Vagina (tissue), 2 donors: ENCODE measurements at regions not wholly inside any gene's neighbourhood (a gene's known extent, or its start where the extent isn't known, plus 50 kb on each side); places are given as distances from the start of the nearest gene placed in this dataset.

Experiments used
- DNase-seq, 2 donors: peaks; one replicate each; pipeline ENCODE4 v3.0.0-alpha.2; 2017; ENCODE audit errors: extremely low spot score in 2 of 2
- H3K27ac ChIP-seq: fragments of 200-600 bp; sonication (generic); one replicate; pipeline ENCODE4 v1.5.1; 2019
- H3K27me3 ChIP-seq: fragments of 200-600 bp; sonication (generic); one replicate; pipeline ENCODE4 v1.5.1; 2019
- H3K36me3 ChIP-seq, 2 donors: fragments of 200-600 bp; sonication (generic); one replicate each; pipeline ENCODE4 v1.5.1; 2017 to 2019
- H3K4me1 ChIP-seq: fragments of 200-600 bp; sonication (generic); one replicate; pipeline ENCODE4 v1.5.1; 2019
- H3K4me3 ChIP-seq, 2 donors: fragments of 200-600 bp; sonication (generic); 1 replicate in 1 of 2; 2 replicates in 1 of 2; pipeline ENCODE4 v1.5.1; 2016 to 2019
- H3K9me3 ChIP-seq: fragments of 200-600 bp; sonication (generic); one replicate; pipeline ENCODE4 v1.5.1; 2019
- POLR2A ChIP-seq, 2 donors: fragments of 450-650 bp; IDR thresholded peaks; one replicate each; pipeline ENCODE4 v1.6.1; 2017; ENCODE audit warnings: antibody characterized with exemption in 2 of 2, mild to moderate bottlenecking in 2 of 2, moderate library complexity in 2 of 2
- POLR2AphosphoS5 ChIP-seq, 2 donors: sonication (generic); formaldehyde crosslinking; IDR thresholded peaks; one replicate each; pipeline ENCODE4 v1.9.0; 2017; ENCODE audit warnings: antibody characterized with exemption in 2 of 2, mild to moderate bottlenecking in 2 of 2, low read depth in 1 of 2; ENCODE audit not compliant: insufficient read depth in 1 of 2
- intact Hi-C: fragments of 100-400 bp; cut with DNase I; formaldehyde crosslinking; loops from one replicate; pipeline ENCODE4 v1.15.1; 2023
- TF ChIP-seq, protein P1 (sequence below), 3 experiments: fragments of 450-650 bp in 2 of 3; fragments of 200-600 bp in 1 of 3; sonication (generic) in 1 of 3; IDR thresholded peaks; one replicate each; pipeline ENCODE4 v1.5.1; 2017 to 2019; ENCODE audit warnings: antibody characterized with exemption in 3 of 3, mild to moderate bottlenecking in 2 of 3, moderate library complexity in 2 of 3

GRCh38 chr6:149131891-149132290, 185.6 kb upstream of the TAB2 start:
- Histone ChIP-seq H3K9me3 (no peaks in the 10 kb centered on the region), H3K27ac (no peak overlapping the region), H3K4me3 (no peak overlapping the region), H3K4me1 (peaks cover 6% of the 10 kb centered on the region), H3K27me3 (no peaks in the 10 kb centered on the region), H3K36me3 (no peaks in the 10 kb centered on the region)
- intact Hi-C loops = no loop called here
- DNase-seq = no peak
- TF ChIP-seq POLR2AphosphoS5 (IDR thresholded peaks at IDR 0.05; ENCODE audit: insufficient read depth in 1 of 2, low read depth in 1 of 2) (no peak), POLR2A (IDR thresholded peaks at IDR 0.05) (no peak)
- TF ChIP-seq, protein P1, sequence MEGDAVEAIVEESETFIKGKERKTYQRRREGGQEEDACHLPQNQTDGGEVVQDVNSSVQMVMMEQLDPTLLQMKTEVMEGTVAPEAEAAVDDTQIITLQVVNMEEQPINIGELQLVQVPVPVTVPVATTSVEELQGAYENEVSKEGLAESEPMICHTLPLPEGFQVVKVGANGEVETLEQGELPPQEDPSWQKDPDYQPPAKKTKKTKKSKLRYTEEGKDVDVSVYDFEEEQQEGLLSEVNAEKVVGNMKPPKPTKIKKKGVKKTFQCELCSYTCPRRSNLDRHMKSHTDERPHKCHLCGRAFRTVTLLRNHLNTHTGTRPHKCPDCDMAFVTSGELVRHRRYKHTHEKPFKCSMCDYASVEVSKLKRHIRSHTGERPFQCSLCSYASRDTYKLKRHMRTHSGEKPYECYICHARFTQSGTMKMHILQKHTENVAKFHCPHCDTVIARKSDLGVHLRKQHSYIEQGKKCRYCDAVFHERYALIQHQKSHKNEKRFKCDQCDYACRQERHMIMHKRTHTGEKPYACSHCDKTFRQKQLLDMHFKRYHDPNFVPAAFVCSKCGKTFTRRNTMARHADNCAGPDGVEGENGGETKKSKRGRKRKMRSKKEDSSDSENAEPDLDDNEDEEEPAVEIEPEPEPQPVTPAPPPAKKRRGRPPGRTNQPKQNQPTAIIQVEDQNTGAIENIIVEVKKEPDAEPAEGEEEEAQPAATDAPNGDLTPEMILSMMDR (IDR thresholded peaks at IDR 0.05) = no peak

DNA sequence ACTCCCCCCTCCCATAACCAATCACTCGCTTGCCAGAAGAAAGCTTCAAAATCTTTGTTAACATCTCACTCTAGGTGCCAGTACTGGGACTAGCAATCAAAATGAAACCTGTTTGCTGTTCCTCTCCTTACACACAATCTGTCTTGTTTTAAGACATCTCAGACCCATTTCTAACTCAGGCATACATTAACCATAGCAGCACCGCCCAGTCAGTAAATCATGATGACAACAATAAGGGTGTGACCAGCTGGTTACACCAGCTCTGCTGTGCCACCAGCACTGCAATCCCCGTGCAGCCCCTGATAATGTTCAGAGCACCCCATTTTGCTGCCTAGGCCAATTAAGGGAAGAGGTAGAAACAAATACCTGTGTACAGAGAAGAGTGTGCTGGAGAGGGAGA, 185.2 kb upstream of the TAB2 start:
- no peak for DNase-seq
- Histone ChIP-seq H3K27me3 (no peaks in the 10 kb centered on the region), H3K4me3 (no peak overlapping the region), H3K4me1 (peaks cover 6% of the 10 kb centered on the region), H3K9me3 (no peaks in the 10 kb centered on the region), H3K27ac (no peak overlapping the region), H3K36me3 (no peaks in the 10 kb centered on the region)
- intact Hi-C loops = no loop called here
- TF ChIP-seq POLR2AphosphoS5 (IDR thresholded peaks at IDR 0.05; ENCODE audit: insufficient read depth in 1 of 2, low read depth in 1 of 2) (no peak), POLR2A (IDR thresholded peaks at IDR 0.05) (no peak)
- TF ChIP-seq, protein P1 (IDR thresholded peaks at IDR 0.05) = no peak

GRCh38 chr6:149134511-149134933, 183.0 kb upstream of the TAB2 start:
- no peak overlapping the region for H3K27ac ChIP-seq
- peaks cover 6% of the 10 kb centered on the region for H3K4me1 ChIP-seq
- no peak for DNase-seq
- H3K9me3 ChIP-seq = no peaks in the 10 kb centered on the region
- intact Hi-C loops = no loop called here
- no peaks in the 10 kb centered on the region for H3K36me3 ChIP-seq
- no peak overlapping the region for H3K4me3 ChIP-seq
- no peaks in the 10 kb centered on the region for H3K27me3 ChIP-seq
- no peak for TF ChIP-seq POLR2AphosphoS5 (IDR thresholded peaks at IDR 0.05; ENCODE audit: insufficient read depth in 1 of 2, low read depth in 1 of 2)
- TF ChIP-seq, protein P1 (IDR thresholded peaks at IDR 0.05) = no peak
- TF ChIP-seq POLR2A (IDR thresholded peaks at IDR 0.05) = no peak

DNA sequence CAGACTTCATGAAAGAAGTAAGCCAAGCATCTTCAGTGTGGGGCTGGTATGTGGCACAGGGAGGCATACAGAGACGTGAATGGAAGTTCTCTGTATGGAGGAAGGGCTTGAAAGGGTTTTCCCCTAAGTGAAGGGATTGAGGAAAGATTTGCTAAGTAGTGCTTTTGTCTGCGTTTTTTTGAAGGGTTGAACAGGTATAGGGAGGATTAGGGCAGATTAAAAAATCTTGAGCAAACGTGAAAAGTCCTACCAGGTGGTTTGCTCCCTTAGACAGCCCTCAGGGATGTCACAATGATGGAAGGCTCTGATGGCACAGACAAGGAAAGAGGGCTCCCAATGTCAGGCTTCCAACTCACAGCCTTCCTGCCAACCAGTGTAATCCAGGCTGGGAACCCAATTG, 181.7 kb upstream of the TAB2 start:
- intact Hi-C loops = no loop called here
- no peak overlapping the region for H3K4me3 ChIP-seq
- H3K27me3 ChIP-seq = no peaks in the 10 kb centered on the region
- no peaks in the 10 kb centered on the region for H3K36me3 ChIP-seq
- TF ChIP-seq POLR2A (IDR thresholded peaks at IDR 0.05) (no peak), POLR2AphosphoS5 (IDR thresholded peaks at IDR 0.05; ENCODE audit: insufficient read depth in 1 of 2, low read depth in 1 of 2) (no peak)
- TF ChIP-seq, protein P1 (IDR thresholded peaks at IDR 0.05) = no peak
- H3K27ac ChIP-seq = no peak overlapping the region
- no peaks in the 10 kb centered on the region for H3K9me3 ChIP-seq
- peaks cover 6% of the 10 kb centered on the region for H3K4me1 ChIP-seq
- no peak for DNase-seq

DNA sequence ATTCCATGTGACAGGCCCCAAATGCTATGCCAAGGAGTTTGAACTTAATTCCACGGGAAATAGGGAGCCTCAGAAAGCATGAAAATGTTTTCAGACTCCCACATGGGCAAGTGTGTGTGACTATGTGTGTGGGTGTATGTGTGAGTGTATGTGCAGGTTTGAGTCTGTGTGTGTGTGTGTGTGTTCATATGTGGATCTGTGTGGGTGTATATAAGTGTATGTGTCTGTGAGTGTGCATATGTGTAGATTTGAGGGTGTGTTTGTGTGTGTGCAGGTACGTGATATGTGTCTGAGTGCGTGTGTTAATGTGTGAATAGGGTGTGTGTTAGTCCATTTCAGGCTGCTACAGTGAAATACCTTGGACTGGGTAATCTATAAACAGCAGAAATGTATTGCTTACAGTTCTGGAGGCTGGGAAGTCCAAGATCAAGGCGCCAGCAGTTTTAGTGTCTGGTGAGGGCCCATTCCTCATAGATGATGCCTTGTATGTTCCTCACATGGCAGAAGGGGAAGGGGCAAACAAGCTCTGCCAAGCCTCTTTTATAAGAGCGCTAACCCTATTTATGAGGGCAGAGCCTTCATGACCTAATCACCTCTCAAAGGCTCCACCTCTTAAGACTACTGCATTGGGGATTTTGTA, 181.1 kb upstream of the TAB2 start:
- Histone ChIP-seq H3K27me3 (no peaks in the 10 kb centered on the region), H3K9me3 (no peaks in the 10 kb centered on the region), H3K4me3 (no peak overlapping the region), H3K36me3 (no peaks in the 10 kb centered on the region), H3K4me1 (peaks cover 6% of the 10 kb centered on the region), H3K27ac (no peak overlapping the region)
- TF ChIP-seq, protein P1 (IDR thresholded peaks at IDR 0.05) = no peak
- TF ChIP-seq POLR2AphosphoS5 (IDR thresholded peaks at IDR 0.05; ENCODE audit: insufficient read depth in 1 of 2, low read depth in 1 of 2) (no peak), POLR2A (IDR thresholded peaks at IDR 0.05) (no peak)
- intact Hi-C loops = no loop called here
- DNase-seq = no peak
